HG03571 (cell line): ENCODE measurements at regions not wholly inside any gene's neighbourhood (a gene's known extent, or its start where the extent isn't known, plus 50 kb on each side); places are given as distances from the start of the nearest gene placed in this dataset.
"Not testable (repeated sequence)": the region's sequence is repeated elsewhere in the genome, so short reads cannot be mapped to it uniquely, and the experiment has no call there.

Experiments used
- ATAC-seq: cut with Tn5 transposase; IDR thresholded peaks from one replicate; pipeline ENCODE4 v1.9.1; 2021; ENCODE audit not compliant: unreplicated experiment

DNA sequence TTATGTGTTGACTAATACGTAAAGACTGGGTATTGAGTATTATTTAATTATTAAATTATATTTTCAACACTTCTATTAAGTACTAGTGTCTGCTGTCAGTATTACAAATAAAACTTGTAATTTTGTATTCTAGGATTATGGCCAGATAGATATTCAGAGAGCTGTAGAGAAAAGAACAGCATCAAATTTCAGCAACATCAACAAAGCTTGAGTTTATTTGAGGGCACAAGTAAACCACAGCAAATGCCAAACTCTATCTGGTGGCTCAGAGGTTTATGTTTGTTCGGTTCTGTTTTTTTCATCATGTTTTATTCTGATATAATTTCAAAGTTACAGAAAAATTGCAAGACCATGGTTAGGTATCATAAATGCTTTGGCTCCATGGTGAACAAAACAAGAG lies 1530.5 kb downstream of the PCDH18 start:
- no peak for ATAC-seq

DNA sequence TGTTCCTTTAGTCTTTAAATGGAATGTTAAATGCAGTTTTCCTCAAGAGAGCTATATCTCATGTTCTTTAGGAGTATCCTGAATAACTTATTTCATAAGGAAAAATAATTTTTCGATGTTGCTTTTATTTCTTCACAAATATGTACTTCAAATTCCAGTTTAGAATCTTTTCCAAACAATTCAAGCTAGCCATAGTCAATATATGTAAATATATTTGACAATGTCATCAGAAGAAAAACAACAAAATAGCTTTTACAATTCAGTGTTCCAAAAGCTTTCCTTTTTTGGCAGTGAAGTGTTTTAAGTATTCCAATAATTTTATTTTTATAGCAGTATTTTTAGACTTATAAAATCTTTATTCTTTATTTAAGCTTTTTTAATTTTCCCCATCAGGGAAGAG lies 1532.0 kb downstream of the PCDH18 start:
- no peak for ATAC-seq

DNA sequence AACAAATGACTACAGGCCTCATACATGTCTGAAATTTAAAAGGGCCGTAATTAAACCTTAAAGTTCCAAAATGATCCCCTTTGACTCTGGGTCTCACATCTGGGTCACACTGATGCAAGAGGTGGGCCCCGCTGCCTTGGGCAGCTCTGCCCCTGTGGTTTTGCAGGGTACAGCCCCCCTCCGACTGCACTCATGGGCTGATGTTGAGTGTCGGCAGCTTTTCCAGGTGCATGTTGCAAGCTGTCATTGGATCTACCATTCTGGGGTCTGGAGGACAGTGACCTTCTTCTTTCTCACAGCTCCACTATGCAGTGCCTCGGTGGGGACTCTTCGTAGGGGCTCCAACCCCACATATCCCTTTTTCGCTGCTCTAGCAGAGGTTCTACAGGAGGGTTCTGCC lies 1537.9 kb downstream of the PCDH18 start:
- no peak for ATAC-seq

DNA sequence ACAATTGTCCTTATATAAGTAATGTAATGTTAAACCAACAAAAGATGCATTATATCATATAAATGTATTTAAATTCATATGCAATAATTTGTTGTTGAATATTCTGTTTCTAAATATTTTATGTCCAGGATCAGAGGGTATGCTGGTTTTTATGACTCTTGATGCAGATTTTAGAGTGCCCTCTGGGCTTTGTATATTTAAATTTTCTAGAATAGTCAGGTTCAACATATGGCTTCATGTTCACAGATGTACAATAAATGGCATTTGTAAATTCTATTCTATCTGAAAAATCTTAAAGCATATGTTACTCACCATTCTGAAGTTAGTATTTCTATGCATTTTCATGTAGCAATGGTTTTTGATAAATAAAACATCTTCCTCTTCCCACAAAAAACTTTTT lies 1555.4 kb downstream of the PCDH18 start:
- ATAC-seq: no peak

DNA sequence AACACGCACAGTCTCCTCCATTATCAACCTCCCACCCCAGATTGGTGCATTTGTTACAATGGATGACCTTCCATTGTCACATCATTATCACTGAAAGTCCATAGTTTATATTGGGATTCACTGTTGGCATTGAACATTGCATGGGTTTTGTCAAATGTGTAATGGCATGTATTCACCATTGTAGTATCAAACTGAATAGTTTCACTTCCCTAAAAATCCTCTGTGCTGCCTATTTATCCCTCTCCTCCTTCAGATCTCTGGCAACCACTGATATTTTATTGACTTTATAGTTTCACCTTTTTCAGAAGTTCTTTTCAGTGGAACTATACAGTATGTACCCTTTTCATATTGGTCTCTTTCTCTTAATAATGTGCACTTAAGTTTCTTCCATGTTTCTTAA lies 1565.4 kb downstream of the PCDH18 start:
- ATAC-seq: no peak

DNA sequence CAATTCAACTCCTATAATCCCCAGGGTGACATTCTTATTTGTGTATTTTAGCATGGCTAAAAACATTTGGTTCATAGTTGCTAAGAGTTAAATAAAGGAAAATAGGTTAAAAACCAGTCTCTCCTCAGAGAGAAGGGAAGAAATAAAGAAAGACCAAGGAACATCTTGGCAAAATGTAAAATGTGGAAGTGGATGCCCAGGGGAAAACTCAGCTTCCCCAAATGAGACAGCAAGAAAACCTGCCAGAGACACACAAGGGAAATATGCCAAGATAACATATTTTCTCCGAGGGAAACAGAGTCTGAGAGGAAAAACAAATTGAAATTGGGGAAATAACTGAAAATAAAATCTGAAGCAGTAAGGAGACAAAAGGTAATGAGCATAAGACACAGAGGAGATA lies 1569.3 kb downstream of the PCDH18 start:
- no peak for ATAC-seq

DNA sequence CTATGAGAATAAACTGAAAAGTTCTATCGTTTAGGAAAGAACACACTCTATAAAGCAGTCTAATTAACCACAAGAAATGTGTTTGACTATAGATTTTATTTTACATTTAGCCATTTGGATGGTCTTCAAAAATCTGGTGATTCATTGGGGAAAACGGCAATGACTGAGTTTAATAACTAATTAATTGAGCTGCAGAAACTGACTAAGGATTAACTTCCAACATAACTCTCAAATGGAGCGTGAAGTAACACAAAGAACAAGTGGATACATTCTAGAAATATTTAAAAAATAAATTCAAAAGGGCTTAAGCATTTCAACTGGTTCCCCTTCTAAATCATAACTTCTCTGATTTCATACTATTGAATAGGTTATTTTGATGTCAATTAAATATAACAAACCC lies 1582.4 kb downstream of the PCDH18 start:
- ATAC-seq: no peak

DNA sequence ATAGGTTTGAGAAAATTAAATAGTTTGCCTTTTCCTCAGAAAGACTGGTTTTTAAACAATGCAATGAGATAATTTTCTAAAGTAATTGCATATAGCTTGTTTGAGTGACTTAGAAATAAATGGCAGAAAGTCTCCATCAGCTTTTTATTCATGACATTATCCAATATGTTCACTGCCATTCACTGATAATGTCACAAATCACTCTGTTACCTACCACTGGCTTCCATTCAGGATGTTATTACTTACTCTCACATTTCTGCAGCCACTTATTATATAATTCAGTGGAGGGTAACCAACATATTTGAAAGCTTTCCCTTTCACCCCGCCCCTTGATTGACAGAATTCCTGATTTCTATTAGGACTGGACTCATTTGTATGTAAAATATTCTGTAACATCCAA lies 1583.5 kb downstream of the PCDH18 start:
- no peak for ATAC-seq

DNA sequence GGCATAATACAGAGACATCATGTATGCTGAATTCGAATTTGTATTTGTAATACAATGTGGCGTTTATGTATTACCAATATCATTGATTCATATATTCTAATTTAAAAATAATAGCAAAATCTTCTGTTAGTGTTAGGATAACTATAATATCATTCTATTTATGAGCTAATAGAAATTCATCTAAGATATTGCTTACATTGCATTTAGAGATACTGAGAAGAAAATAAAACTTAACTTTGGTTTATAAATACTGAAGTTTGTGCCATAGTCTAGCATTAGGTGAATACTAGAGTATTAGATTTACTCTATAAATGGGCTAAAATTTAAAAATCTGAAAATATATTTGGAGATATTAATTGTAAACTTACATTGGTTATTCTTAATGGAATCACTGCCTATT lies 1590.6 kb downstream of the PCDH18 start:
- no peak for ATAC-seq

DNA sequence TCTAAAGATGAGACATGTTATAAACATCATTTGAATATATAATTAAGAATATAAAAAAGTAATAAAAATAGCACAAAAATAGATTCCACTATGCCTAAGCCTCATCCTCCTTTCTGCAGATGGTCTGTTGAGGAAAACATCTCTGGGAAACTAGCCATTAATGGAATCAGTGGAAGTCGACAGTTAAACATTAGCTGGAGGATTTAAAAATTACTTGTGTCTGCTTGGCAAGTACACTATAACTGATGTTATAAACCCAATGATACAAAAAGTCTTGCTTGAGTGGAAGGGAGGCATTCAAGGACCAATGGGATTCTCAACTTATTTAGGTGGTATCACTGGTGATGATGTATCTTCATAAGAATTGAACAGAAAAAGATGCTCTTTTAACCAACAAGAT lies 1598.3 kb downstream of the PCDH18 start:
- ATAC-seq: no peak

DNA sequence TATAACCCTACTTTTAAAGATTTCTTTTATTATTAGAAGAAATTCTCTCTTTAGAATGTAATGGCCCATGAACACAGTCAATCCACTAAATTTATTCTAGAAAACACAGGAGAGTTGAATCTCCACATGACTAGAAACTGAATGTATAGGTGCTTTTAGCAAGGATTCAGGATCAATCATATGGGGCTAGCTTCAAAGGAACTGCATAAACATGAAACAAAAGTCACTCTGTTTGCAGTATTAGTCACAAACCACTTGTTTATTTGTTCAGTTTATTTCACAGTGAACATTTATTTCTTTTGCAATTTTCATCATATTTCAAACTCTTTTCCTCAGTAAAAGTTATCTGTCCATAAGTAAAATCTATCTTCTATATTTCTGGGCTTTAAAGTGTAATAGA lies 1604.6 kb downstream of the PCDH18 start:
- no peak for ATAC-seq

DNA sequence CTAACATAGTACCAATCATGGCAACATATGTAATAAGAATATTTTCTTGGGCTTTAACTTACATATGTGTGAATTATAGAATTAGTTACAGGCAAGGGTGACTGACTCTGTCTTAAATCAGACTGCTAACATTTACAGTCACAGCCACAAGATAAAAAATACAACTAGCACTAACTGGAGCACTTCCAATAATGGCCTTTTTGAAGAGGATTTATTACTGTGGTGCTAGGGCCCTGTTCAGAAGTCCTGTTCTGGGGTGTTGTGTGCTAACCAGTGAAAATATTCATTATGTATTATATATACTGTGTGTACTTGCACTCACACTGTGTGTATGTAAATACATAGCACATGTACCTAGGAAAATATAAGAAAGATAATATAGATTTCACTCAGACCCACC lies 1611.2 kb downstream of the PCDH18 start:
- no peak for ATAC-seq

DNA sequence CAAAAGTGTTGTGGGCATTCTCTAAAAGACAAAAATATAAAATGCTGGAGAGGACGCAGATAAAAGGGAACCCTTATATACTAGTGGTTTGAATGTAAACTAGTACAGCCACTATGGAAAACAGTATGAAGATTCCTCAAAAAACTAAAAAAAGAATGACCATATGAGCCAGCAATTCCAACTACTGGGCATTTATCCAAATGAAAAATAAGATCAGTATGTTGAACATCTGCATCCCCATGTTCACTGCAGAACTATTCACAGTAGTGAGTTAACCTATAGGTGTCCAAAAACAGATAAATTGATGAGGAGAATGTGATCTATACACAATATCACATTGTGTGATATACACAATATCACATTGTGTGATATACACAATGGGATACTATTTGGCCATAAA lies 1615.3 kb downstream of the PCDH18 start:
- no peak for ATAC-seq

DNA sequence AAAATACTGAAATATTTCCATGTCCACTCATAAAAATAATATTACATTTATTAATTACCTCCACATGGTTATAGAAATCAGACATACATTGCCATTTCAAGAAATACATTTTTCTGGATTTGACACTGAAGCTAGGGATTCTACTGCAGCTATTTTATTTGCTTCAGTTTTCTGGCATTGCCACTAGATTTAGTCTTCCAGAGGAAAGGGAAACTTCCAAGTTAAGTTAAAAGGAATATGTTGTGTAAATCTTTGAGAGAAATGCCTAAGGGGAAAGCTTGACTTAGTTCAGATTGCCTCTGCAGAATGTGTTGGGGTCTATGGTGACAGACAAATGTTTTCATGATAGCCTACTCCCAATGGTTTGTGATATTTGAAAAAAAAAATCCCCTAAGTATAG lies 1631.3 kb downstream of the PCDH18 start:
- ATAC-seq: no peak

DNA sequence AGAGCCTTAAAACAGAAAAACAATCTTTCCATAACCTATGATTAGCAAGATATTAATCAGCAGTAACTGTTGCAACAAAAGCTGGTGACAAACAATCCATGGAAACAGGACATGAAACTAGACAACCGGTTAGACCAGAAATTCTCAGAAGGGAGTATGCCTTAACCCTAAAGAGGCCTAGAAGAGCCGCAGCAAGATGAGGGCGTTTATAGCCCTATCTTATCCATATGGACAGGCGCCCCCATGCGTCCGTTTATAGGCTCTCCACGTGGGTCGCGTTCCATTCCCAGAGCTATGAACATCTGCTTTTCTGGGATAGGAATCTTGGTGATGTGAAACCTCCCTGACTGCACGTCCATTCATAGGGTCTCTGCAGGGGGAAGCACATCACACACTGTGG lies 1662.7 kb upstream of the PABPC4L start:
- ATAC-seq: not testable (repeated sequence)

DNA sequence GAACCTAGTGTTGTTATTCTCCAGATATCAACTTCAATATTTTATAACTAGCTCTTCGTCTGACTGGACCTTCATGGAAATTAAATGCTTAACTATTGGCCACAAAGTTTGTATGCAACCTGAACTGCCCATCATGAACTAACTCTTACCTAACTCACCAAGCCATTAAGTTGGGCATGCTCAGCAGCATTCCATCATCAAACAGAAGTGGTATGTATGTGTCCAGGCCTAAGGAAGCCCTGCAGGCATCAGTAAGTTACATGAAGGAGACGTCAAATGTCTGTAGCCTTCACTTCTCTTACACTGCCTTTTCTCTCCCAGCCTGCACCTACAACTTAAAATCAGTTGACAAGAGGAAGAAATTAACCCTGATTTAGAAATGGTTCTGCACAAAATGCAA lies 1639.2 kb upstream of the PABPC4L start:
- no peak for ATAC-seq

DNA sequence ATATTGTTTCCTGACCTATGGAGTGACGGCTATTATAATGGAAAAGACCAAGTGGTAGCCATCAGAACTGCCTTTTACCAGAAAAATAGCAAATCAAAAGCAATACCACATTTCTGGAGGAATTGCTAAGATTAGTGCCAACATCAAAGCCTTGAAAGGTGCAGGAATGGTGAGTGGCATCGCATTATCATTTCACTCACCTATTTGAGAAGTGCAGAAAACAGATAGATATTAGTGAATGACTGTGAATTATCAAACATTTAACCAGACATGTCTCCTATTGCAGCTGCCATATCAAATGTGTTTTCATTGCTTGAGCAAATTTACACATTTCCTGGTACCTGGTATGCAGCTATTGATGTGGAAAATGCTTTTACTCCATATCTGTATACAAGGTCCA lies 1638.1 kb upstream of the PABPC4L start:
- no peak for ATAC-seq

DNA sequence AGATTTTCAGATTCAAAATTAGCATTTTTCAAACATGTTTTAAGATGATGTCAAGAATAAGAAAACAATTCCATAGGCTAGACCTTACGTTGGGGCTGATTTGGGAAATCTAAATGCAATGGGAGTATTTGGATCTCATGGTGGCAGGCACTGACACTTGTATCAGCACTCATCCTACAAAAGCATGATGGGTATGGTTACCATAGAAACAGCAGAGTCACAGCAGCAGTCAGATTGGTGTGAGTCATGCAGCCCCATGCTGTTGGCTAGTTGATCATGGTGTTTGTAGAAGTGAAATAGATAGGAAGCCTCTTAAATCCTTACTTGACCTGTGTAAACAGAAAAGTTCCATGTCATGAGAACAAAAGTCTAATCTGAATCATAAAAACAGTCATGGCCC lies 1637.3 kb upstream of the PABPC4L start:
- no peak for ATAC-seq

DNA sequence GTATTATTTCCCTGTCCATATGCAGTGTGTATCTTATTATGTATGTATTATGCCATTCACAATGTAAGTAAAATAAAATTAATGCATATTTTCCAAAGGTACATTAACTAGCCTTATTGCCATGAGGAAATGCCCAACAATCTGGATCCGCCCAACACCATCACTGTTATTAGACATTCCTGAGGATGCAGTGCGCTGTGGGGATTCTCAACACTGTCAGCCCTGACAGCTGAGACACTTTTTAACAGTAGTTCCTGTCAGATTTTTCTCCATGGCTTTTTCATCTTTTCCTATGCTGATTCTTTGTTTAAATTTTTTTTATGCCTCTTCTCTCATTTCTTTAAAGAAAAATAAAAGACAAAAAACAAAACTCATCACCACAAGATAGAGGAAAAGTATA lies 1632.9 kb upstream of the PABPC4L start:
- no peak for ATAC-seq

DNA sequence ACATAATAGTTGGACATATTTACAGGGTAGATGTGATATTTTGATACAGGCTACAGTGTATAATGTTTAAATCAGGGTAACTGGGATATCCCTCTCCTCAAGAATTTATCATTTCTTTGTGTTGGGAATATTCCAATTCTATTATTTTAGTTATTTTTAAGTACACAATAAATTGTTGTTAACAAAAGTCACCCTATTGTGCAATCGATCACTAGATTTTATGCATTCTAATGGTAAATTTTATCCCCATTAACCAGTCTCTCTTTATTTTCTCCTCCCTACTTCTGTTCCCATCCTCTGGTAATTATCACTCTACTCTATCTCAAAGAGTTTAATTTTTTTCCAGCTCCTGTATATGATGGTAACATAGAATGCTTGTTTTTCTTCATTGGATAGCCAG lies 1631.9 kb upstream of the PABPC4L start:
- no peak for ATAC-seq

DNA sequence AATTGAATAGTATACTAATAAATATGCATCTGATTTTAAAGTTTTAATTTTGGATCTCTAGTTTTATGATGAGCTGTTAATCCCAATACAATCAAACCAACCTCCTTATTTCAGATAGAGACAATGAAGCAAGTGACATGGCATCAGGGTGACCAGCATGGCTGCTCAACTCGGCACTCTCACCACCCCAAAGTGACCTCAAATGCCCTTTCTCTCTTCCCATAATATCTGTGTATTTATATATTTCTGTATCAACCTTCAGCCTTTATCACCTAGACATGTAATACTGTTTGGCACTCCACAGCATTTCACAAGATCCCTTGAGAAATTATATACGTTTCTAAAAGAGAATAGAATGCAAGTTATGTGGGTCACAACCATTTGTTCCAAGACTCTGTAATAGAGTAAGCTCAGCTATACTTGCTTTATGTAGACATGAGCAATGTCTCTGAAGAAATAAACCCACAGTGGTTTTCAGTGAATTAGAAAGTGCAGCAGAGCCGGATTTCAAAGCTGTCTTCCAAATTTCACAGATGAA lies 1623.2 kb upstream of the PABPC4L start:
- ATAC-seq: no peak

DNA sequence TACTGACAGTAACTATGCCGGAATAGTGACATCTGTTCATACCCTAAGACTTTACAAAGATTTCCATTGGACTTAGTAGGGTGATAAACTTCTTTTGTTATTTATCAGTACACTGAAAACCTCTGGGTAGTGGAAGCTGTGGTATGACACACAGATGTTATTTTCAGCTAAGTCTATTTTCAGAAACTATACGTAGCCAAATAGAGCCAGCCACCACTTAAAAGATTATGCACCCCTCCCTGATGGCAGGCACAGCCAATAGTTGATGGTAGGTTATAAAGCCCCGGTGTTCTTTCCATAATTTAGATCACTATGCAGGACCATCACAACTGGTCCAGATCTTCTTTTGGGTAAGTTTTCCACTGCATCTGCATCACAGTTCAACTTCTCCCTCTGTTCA lies 1603.2 kb upstream of the PABPC4L start:
- no peak for ATAC-seq

DNA sequence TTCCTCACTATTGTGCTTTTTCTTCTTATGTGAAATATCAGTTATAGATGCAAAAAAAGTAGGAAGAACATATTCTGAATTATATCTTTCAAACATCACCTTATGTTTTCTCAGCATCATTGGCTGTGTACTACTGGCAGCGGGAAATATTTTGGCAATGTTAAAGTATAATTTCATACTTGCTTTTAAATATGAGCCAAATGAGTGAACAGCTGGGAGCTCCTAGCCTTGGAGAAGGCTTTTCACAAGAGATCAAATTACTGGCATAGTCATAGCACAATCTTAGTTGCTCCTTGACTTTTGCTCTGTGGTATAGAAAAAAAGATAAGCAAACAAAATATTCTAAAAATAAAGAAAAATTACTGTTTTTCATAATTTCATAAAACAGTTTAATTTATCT lies 1575.8 kb upstream of the PABPC4L start:
- no peak for ATAC-seq

DNA sequence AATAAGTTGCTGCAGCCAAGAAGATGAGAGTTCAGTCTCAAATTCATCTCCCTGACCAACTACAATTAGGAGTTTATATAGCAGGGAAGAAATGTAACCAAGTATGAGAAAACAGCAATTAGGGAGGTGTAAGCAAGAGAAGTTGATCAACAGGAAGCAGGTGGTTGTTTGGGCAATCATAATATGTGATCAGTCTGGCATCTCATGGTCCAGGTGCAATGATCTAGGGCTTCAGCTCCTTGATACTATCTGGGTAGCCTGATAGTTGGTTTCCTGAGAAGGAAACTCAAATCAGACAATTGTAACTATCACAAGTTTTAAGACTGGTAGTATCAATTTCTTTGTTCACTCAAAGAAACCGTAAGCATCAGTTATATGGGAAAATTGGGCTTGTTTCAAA lies 1574.3 kb upstream of the PABPC4L start:
- ATAC-seq: no peak
